Upper lobe of left lung (tissue), 4 donors: ENCODE measurements at regions not wholly inside any gene's neighbourhood (a gene's known extent, or its start where the extent isn't known, plus 50 kb on each side); places are given as distances from the start of the nearest gene placed in this dataset.

Experiments
- CTCF ChIP-seq, 6 experiments: fragments of 450-650 bp in 4 of 6; fragments of 200-600 bp in 2 of 6; sonication (generic) in 2 of 6; IDR thresholded peaks; one replicate each; pipeline ENCODE4 v1.5.1; 2016 to 2019; ENCODE audit warnings: antibody characterized with exemption in 6 of 6
- EP300 ChIP-seq, 4 donors: sonication (generic); formaldehyde crosslinking; IDR thresholded peaks; one replicate each; pipeline ENCODE4 v1.5.1; 2017; ENCODE audit warnings: antibody characterized with exemption in 4 of 4, control low read depth in 2 of 4
- POLR2A ChIP-seq, 4 donors: fragments of 450-650 bp; IDR thresholded peaks; one replicate each; pipeline ENCODE4 v1.5.1; 2016 to 2017; ENCODE audit warnings: antibody characterized with exemption in 4 of 4, mild to moderate bottlenecking in 2 of 4
- POLR2AphosphoS5 ChIP-seq, 2 donors: sonication (generic); formaldehyde crosslinking; IDR thresholded peaks; one replicate each; pipeline ENCODE4 v1.5.1; 2017; ENCODE audit warnings: antibody characterized with exemption in 2 of 2

DNA sequence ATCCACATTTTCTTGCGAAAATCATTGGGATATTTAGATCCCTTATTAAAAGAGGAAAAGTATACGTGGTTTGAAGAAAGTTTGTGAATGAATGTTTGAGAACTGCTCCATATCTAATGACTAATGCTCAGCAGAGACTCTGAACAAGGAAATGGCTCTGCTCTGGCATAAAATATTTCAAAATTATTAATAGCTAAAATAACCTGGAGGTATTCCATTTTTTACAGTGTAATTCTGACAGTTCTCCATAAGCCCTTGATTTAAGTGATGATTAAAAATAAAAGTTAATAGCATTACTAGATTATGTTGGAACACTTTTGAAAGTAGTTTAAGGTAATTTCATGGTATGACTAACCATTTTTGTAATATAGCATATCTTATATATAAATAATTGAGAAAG, 1276.9 kb upstream of the TENM3 start:
- TF ChIP-seq CTCF (IDR thresholded peaks at IDR 0.05), result no peak
- TF ChIP-seq POLR2AphosphoS5 (IDR thresholded peaks at IDR 0.05), result no peak
- TF ChIP-seq POLR2A (IDR thresholded peaks at IDR 0.05), result no peak
- TF ChIP-seq EP300 (IDR thresholded peaks at IDR 0.05), result no peak
